GM10266 (cell line): ENCODE measurements at regions not wholly inside any gene's neighbourhood (a gene's known extent, or its start where the extent isn't known, plus 50 kb on each side); places are given as distances from the start of the nearest gene placed in this dataset.
"Not testable (repeated sequence)": the region's sequence is repeated elsewhere in the genome, so short reads cannot be mapped to it uniquely, and the experiment has no call there.

Source experiments
- DNase-seq: peaks from one replicate; pipeline ENCODE4 v3.0.0; 2012; ENCODE audit errors: extremely low spot score
- CTCF ChIP-seq: IDR thresholded peaks from 2 replicates; pipeline ENCODE4 v1.5.1; 2012; ENCODE audit warnings: mild to moderate bottlenecking, low read depth; ENCODE audit not compliant: control insufficient read depth, insufficient read depth; ENCODE audit errors: missing control alignments

GRCh38 chr5:176060472-176061268 is 92.6 kb upstream of the THOC3 start:
- DNase-seq: not testable (repeated sequence)

DNA sequence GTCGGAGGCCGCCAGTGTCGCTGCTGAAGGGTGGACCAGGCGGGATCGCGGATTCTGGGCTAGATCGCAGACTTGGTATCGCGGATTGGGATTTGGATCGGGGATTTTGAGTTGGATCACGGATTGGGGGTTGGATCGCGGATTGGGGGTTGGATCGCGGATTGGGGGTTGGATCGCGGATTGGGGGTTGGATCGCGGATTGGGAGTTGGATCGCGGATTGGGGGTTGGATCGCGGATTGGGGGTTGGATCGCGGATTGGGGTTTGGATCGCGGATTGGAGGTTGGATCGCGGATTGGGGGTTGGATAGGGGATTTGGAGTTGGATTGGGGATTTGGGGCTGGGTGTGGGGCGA is 93.1 kb upstream of the THOC3 start:
- not testable (repeated sequence) for DNase-seq

GRCh38 chr5:176061660-176062059 is 93.5 kb upstream of the THOC3 start:
- DNase-seq: not testable (repeated sequence)

GRCh38 chr5:176066262-176066945 is 98.3 kb upstream of the THOC3 start:
- DNase-seq: not testable (repeated sequence)

GRCh38 chr5:176067162-176067561 is 99.0 kb upstream of the THOC3 start:
- not testable (repeated sequence) for DNase-seq

DNA sequence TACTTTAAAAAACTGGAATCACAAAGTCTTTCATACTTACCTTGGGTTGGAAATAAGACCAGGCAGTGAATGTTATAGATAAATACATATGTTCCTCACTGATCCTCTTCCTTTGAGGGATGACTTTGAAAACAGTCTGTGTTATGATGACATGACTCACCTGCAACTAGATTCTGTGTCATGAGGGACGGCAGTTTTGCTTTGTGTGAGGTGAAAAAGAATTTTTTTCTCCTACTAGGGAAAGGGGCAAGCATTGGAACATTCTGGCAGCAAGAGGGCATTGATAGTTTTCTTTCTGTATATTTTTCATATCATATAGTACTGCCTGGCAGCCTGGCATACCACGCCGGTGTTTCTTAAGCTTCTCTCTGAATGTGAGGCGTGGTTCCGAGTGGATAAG is 99.8 kb upstream of the THOC3 start:
- not testable (repeated sequence) for DNase-seq

- DNase-seq: not testable (repeated sequence)
Measured at GRCh38 chr5:176073996-176074571, 106.0 kb upstream of the THOC3 start.

DNA sequence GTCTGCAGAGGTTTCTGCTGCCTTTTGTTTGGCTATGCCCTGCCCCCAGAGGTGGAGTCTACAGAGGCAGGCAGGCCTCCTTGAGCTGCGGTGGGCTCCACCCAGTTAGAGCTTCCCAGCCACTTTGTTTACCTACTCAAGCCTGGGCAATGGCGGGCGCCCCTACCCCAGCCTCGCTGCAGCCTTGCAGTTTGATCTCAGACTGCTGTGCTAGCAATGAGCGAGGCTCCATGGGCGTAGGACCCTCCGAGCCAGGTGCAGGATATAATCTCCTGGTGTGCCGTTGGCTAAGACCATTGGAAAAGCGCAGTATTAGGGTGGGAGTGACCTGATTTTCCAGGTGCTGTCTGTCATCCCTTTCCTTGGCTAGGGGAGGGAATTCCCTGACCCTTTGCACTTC is 115.6 kb upstream of the THOC3 start:
- not testable (repeated sequence) for DNase-seq

- not testable (repeated sequence) for DNase-seq
Measured at GRCh38 chr5:176103083-176103482, 135.0 kb upstream of the THOC3 start.

- DNase-seq: not testable (repeated sequence)
Measured at GRCh38 chr5:176112888-176113287, 125.3 kb upstream of the SIMC1 start.

DNA sequence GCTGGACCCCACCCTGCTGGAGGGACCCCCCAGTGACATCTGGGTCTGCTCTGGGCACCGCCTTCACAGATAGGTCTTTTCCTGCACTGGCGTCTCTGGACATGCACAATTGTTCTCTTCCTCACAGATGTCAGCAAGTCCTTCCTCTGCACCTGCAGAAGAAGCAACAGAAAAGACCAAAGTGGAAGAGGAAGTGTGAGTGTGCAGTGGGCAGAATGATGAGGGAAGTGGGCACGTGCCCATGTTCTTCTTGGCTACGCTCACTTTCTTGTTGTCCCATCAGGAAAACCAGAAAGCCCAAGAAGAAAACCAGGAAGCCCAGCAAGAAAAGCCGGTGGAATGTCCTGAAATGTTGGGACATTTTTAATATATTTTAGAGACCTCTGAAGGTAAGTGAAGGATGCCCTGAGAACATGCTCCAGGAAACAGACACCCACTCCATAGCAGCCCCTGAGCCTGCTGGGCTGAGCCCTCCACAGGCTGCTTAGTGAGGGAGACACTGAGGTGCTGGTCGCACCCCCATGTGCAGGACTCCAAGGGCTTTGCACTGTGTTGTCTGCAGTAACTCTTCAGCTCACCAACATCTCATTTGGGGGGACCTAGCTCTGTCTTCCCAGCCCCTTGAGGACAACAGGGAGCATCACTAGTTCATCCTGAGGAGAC is 124.4 kb upstream of the SIMC1 start:
- not testable (repeated sequence) for DNase-seq

DNA sequence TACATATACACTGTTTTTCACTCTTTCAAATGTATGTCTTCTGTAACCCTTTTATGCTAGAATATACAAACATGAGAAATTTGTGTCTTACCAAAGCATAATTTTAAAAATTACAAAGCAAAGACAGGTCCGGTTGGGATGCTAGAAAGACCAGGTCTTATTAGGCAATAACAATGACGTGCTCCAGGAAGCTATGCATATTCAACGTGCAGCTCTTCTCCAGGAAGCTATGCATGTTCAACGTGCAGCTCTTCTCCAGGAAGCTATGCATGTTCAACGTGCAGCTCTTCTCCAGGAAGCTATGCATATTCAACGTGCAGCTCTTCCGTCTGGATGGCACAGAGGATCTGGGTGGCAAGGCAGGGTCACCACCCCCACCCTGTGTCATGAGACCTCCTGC is 123.4 kb upstream of the SIMC1 start:
- not testable (repeated sequence) for DNase-seq

GRCh38 chr5:176117699-176118238 is 120.5 kb upstream of the SIMC1 start:
- DNase-seq: not testable (repeated sequence)

- not testable (repeated sequence) for DNase-seq
Measured at GRCh38 chr5:176122361-176122760, 115.9 kb upstream of the SIMC1 start.

DNA sequence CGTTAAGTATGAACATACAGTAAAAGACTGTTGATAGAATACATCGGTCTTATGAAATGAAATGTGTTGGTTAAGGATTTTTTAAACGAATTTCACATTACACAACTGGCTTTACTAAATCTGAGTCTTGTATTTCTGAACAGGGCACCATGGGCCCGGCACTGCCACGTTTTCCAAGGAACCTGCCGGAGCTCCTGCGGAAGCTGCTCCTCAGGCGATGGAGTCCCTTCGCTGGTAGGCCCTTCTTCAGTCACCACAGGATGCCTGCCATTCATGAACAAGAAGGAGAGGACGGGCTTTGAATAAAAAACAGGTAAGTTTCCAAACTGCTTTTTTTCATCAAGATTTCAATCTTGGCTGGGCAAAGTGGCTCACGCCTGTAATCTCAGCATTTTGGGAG is 114.1 kb upstream of the SIMC1 start:
- DNase-seq: not testable (repeated sequence)

DNA sequence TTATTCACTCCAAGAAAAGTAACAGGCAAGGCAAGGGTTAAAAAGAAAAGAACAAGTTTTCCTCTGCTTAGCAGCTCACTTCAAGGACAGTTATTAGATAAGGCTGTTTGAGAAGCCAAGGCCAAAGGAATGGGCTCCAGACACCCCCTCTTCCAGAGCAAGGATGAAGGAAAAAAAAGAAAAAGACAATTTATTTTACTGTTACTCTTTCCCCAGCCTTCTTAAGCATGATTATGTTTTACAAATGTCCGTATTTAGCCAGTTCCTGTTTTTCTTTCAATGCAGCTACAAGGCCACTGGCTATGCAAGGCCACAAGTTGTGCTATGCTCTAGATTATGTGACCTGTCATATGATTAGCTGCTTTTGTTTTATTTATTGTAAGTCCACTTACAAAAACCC is 106.5 kb upstream of the SIMC1 start:
- no peak for TF ChIP-seq CTCF
- no peak for DNase-seq
